ENCODE measurements at regions not wholly inside any gene's neighbourhood (a gene's known extent, or its start where the extent isn't known, plus 50 kb on each side); places are given as distances from the start of the nearest gene placed in this dataset.

DNA sequence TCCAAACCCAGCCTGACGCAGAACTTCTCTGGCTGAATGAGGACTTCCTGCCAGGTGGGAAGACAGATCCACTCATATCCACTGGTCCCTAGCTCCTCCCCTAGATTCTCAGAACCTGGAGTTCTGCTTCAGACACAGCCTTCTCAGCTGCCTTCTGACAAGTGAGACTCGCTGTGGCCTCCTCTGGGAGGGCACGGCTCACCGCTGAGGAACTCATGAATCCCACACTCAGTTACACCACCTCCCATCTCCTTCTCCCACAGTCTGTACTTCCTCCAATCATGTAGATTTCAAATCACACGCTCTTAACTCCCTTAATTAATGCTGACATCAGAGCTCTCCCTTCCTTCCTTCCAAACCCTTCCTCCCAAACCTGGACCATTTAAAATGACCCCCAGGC lies 86.4 kb upstream of the TMEM45B start:
- DNase-seq, result no peak
- Mint-ChIP-seq H3K9me3 (ENCODE audit: unreplicated experiment) (peaks cover 2% of the 10 kb centered on the region), H3K27me3 (ENCODE audit: unreplicated experiment) (peaks cover 3% of the 10 kb centered on the region), H3K4me1 (ENCODE audit: low read depth, unreplicated experiment) (peaks cover 6% of the 10 kb centered on the region), H3K4me3 (ENCODE audit: unreplicated experiment) (no peak overlapping the region), H3K36me3 (ENCODE audit: unreplicated experiment) (no peaks in the 10 kb centered on the region), H3K27ac (ENCODE audit: unreplicated experiment) (no peak overlapping the region)
- TF ChIP-seq, protein P1, sequence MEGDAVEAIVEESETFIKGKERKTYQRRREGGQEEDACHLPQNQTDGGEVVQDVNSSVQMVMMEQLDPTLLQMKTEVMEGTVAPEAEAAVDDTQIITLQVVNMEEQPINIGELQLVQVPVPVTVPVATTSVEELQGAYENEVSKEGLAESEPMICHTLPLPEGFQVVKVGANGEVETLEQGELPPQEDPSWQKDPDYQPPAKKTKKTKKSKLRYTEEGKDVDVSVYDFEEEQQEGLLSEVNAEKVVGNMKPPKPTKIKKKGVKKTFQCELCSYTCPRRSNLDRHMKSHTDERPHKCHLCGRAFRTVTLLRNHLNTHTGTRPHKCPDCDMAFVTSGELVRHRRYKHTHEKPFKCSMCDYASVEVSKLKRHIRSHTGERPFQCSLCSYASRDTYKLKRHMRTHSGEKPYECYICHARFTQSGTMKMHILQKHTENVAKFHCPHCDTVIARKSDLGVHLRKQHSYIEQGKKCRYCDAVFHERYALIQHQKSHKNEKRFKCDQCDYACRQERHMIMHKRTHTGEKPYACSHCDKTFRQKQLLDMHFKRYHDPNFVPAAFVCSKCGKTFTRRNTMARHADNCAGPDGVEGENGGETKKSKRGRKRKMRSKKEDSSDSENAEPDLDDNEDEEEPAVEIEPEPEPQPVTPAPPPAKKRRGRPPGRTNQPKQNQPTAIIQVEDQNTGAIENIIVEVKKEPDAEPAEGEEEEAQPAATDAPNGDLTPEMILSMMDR (IDR thresholded peaks at IDR 0.05; ENCODE audit: partially characterized antibody, unreplicated experiment), result no peak

DNA sequence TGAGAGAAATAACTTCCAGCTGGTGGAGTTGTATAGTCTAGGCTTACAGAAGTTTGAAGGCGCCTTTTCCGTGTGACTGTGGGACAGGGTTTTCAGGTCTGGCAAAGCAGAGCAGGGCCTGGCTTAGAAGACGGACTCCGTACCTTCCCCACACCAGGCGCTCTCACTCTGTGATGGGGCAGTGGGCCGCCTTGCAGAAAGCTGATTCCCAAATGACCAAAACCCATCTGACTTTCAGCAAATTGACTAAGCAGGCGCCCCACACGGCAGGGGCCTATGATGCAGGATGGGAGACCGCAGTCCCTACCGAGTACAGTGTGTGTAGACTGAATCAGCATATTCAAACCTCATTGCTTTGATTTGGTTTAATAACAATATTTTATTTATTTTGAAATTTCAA lies 85.8 kb upstream of the TMEM45B start:
- TF ChIP-seq, protein P1 (IDR thresholded peaks at IDR 0.05; ENCODE audit: partially characterized antibody, unreplicated experiment), result no peak
- Mint-ChIP-seq H3K4me1 (ENCODE audit: low read depth, unreplicated experiment) (peaks cover under 1% of the 10 kb centered on the region), H3K4me3 (ENCODE audit: unreplicated experiment) (no peak overlapping the region), H3K27ac (ENCODE audit: unreplicated experiment) (no peak overlapping the region), H3K9me3 (ENCODE audit: unreplicated experiment) (no peaks in the 10 kb centered on the region), H3K36me3 (ENCODE audit: unreplicated experiment) (no peaks in the 10 kb centered on the region), H3K27me3 (ENCODE audit: unreplicated experiment) (peaks cover 2% of the 10 kb centered on the region)
- no peak for DNase-seq

DNA sequence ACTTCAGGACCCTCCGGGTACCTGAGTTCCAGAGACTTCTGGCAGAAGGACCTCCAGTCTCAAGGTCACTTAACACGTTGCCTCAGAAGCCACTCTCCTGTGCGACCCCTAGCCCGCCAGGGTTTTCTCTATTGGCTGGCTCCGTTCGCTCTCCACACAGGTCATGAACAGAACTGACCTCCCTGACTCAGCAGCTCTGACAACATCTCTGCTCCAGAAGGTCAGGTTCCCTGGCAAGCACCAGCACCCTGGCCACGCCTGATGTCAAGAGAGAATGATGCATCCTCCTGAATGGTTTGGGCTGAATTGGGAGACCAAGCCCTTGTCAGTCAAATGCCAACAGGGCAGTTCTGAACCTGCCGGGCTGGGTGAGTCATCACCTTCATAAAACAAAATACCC lies 84.3 kb upstream of the TMEM45B start:
- Mint-ChIP-seq H3K36me3 (ENCODE audit: unreplicated experiment) (no peaks in the 10 kb centered on the region), H3K4me3 (ENCODE audit: unreplicated experiment) (no peak overlapping the region), H3K27me3 (ENCODE audit: unreplicated experiment) (peaks cover 2% of the 10 kb centered on the region)

DNA sequence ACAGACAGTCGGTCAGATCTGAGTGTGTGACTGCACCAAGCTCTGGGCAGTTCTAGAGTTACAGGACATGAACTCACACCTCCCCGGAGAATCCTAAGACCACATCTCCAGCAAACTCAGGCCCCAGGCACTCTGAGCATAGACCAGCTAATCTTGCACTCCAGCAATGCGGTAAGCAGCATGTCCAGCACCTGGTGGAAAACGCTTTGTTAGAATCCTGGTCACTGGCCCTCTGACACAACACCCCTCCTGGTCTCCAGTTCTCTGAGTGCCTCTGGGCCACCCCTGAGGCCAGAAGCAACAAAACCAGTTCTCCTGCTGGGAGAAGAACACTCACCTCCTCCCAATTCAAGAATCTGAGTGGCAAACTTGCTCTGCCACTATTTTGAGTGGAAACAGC lies 82.7 kb upstream of the TMEM45B start:
- TF ChIP-seq, protein P1 (IDR thresholded peaks at IDR 0.05; ENCODE audit: partially characterized antibody, unreplicated experiment), result no peak
- no peaks in the 10 kb centered on the region for H3K4me1 Mint-ChIP-seq (ENCODE audit: low read depth, unreplicated experiment)
- no peak for DNase-seq
- H3K27me3 Mint-ChIP-seq (ENCODE audit: unreplicated experiment), result peaks cover 2% of the 10 kb centered on the region
- H3K4me3 Mint-ChIP-seq (ENCODE audit: unreplicated experiment), result no peak overlapping the region
- H3K36me3 Mint-ChIP-seq (ENCODE audit: unreplicated experiment), result no peaks in the 10 kb centered on the region
- no peak overlapping the region for H3K27ac Mint-ChIP-seq (ENCODE audit: unreplicated experiment)
- H3K9me3 Mint-ChIP-seq (ENCODE audit: unreplicated experiment), result no peaks in the 10 kb centered on the region

More for the DNA sequence above, 84.3 kb upstream of the TMEM45B start:
- H3K9me3 Mint-ChIP-seq (ENCODE audit: unreplicated experiment), result no peaks in the 10 kb centered on the region
- TF ChIP-seq, protein P1 (IDR thresholded peaks at IDR 0.05; ENCODE audit: partially characterized antibody, unreplicated experiment), result no peak
- DNase-seq, result no peak
- H3K4me1 Mint-ChIP-seq (ENCODE audit: low read depth, unreplicated experiment), result no peaks in the 10 kb centered on the region
- no peak overlapping the region for H3K27ac Mint-ChIP-seq (ENCODE audit: unreplicated experiment)

DNA sequence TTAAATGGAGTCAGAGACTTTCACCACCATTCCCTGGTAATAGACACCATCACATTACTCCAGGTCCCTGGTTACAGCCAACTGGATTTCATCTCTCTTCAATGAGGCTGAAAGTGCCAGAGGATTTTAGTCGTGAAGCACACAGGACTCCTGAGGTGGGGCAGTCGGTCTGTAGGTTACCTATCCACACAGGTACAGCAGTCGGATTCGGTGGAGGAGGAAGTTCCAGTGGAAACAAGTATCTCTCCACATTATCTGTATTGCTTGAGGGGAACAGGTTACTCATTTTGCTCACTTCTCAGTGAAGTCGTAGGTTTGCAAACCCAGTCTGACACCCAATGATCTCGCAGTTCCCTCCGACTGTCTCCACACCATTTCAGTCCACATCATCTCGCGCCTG lies 82.3 kb upstream of the TMEM45B start:
- Mint-ChIP-seq H3K4me3 (ENCODE audit: unreplicated experiment) (no peak overlapping the region), H3K27ac (ENCODE audit: unreplicated experiment) (no peak overlapping the region), H3K36me3 (ENCODE audit: unreplicated experiment) (no peaks in the 10 kb centered on the region), H3K4me1 (ENCODE audit: low read depth, unreplicated experiment) (no peaks in the 10 kb centered on the region), H3K27me3 (ENCODE audit: unreplicated experiment) (peaks cover 2% of the 10 kb centered on the region), H3K9me3 (ENCODE audit: unreplicated experiment) (no peaks in the 10 kb centered on the region)
- TF ChIP-seq, protein P1 (IDR thresholded peaks at IDR 0.05; ENCODE audit: partially characterized antibody, unreplicated experiment), result no peak
- no peak for DNase-seq
